HepG2 (cell line): ENCODE measurements at regions not wholly inside any gene's neighbourhood (a gene's known extent, or its start where the extent isn't known, plus 50 kb on each side); places are given as distances from the start of the nearest gene placed in this dataset.
A peak's percentile ranks its signal among the peaks of the same experiment; 100 is the strongest.

ENCODE experiments used
- ATAC-seq: fragments of 200-7000 bp; cut with Tn5 transposase; 3 replicates; pipeline ENCODE4 v1.9.1; 2020; ENCODE audit warnings: mild to moderate bottlenecking, moderate library complexity
- BruUV-seq: library from RNA; stranded (reverse); fragments of 400-500 nt; replicated peaks from 2 replicates; lab custom pipeline; 2021; lab: Mats Ljungman, UMichigan
- CTCF ChIA-PET: fragments of 300-600 bp; formaldehyde crosslinking; extraction: SDS; loops from one replicate; lab custom pipeline; 2021; ENCODE audit warnings: low total read pairs, inconsistent platforms, low intra/inter-chr PET ratio; lab: Yijun Ruan, JAX
- POLR2A ChIA-PET: fragments of 350-600 bp; sonication (Branson Sonifier 250); formaldehyde crosslinking; loops from one replicate; lab custom pipeline; 2020; ENCODE audit warnings: antibody characterized with exemption, inconsistent platforms; lab: Yijun Ruan, JAX
- DNase-seq: peaks from one replicate; pipeline ENCODE4 v3.0.0-alpha.2; 2015; ENCODE audit warnings: low spot score
- FAIRE-seq: peaks from 3 replicates; lab custom pipeline; 2011; peaks lifted over from hg19 to GRCh38; lab: Jason Lieb, UNC
- H2AFZ ChIP-seq: one replicate; pipeline ENCODE4 v1.6.1; 2011; ENCODE audit warnings: low read length, inconsistent platforms
- H3K27ac ChIP-seq: fragments of 300-600 bp; 3 replicates; pipeline ENCODE4 v1.8.0; 2011; ENCODE audit warnings: mixed run types, mild to moderate bottlenecking, mixed read lengths, low read length, inconsistent platforms; ENCODE audit not compliant: insufficient read depth; ENCODE audit errors: extremely low read length
- H3K27me3 ChIP-seq, 2 experiments: fragments of 200-600 bp in 1 of 2; 2 replicates in 1 of 2; 3 replicates in 1 of 2; pipeline versions ENCODE4 v1.6.0 to v1.8.0; 2011; ENCODE audit warnings: low read length in 2 of 2, mild to moderate bottlenecking in 2 of 2, moderate library complexity in 2 of 2, inconsistent platforms in 1 of 2; ENCODE audit not compliant: insufficient read depth in 2 of 2, control insufficient read depth in 1 of 2
- H3K36me3 ChIP-seq, 2 experiments: fragments of 200-600 bp in 1 of 2; replicated peaks in 1 of 2; 2 replicates in 1 of 2; 3 replicates in 1 of 2; pipeline versions ENCODE4 v1.5.1 to v1.8.0; 2011; ENCODE audit warnings: low read length in 2 of 2, inconsistent platforms in 1 of 2; ENCODE audit not compliant: insufficient read depth in 2 of 2, control insufficient read depth in 1 of 2
- H3K4me1 ChIP-seq: 2 replicates; pipeline ENCODE4 v1.5.1; 2012; ENCODE audit warnings: low read length, inconsistent platforms; ENCODE audit not compliant: insufficient read depth
- H3K4me2 ChIP-seq: 2 replicates; pipeline ENCODE4 v1.6.0; 2011; ENCODE audit warnings: low read depth, low read length, inconsistent platforms
- H3K4me3 ChIP-seq, 3 experiments: fragments of 200-600 bp in 1 of 3; sonication (generic), shearing (Covaris generic) in 1 of 3; replicated peaks in 1 of 3; 2 replicates each; pipeline ENCODE4 v1.5.1; 2011 to 2016; ENCODE audit warnings: low read length in 3 of 3, inconsistent platforms in 2 of 3, low read depth in 2 of 3, mild to moderate bottlenecking in 2 of 3, control low read depth in 1 of 3, mixed read lengths in 1 of 3; ENCODE audit not compliant: insufficient read depth in 1 of 3
- H3K79me2 ChIP-seq: one replicate; pipeline ENCODE4 v1.6.1; 2011; ENCODE audit warnings: low read length, inconsistent platforms; ENCODE audit not compliant: insufficient read depth
- H3K9ac ChIP-seq: 2 replicates; pipeline ENCODE4 v1.6.0; 2011; ENCODE audit warnings: mild to moderate bottlenecking, low read depth, low read length, inconsistent platforms; ENCODE audit not compliant: insufficient read depth
- H3K9me3 ChIP-seq: 2 replicates; pipeline ENCODE4 v1.5.1; 2012; ENCODE audit warnings: mild to moderate bottlenecking, low read length
- H4K20me1 ChIP-seq: 2 replicates; pipeline ENCODE4 v1.6.0; 2011; ENCODE audit warnings: inconsistent platforms, mild to moderate bottlenecking, low read length, moderate library complexity; ENCODE audit not compliant: insufficient read depth
- BRF2 ChIP-seq: sonication (generic); formaldehyde crosslinking; IDR thresholded peaks from 2 replicates; pipeline ENCODE4 v1.8.1; 2022; ENCODE audit warnings: mild to moderate bottlenecking, missing genetic modification reagents
- CBX1 ChIP-seq: IDR thresholded peaks from one replicate; pipeline ENCODE4 v1.6.1; 2016; ENCODE audit warnings: antibody characterized with exemption, low read depth
- CREBL2 ChIP-seq: sonication (generic); formaldehyde crosslinking; IDR thresholded peaks from 2 replicates; pipeline ENCODE4 v1.8.1; 2023; ENCODE audit warnings: missing genetic modification reagents, mild to moderate bottlenecking, borderline replicate concordance
- ELF3 ChIP-seq: IDR thresholded peaks from 2 replicates; pipeline ENCODE4 v1.6.1; 2016; ENCODE audit warnings: missing genetic modification reagents, missing compliant biosample characterization
- GMEB2 ChIP-seq: IDR thresholded peaks from 2 replicates; pipeline ENCODE4 v1.6.1; 2016; ENCODE audit warnings: missing biosample characterization, missing genetic modification reagents, low read depth
- KDM1A ChIP-seq: IDR thresholded peaks from 2 replicates; pipeline ENCODE4 v1.6.1; 2016; ENCODE audit warnings: missing compliant biosample characterization
- KDM5B ChIP-seq: sonication (generic); formaldehyde crosslinking; IDR thresholded peaks from 2 replicates; pipeline ENCODE4 v1.4.0; 2020; ENCODE audit warnings: missing genetic modification reagents, mild to moderate bottlenecking, borderline replicate concordance
- NR1H2 ChIP-seq: sonication (generic); formaldehyde crosslinking; IDR thresholded peaks from 2 replicates; pipeline ENCODE4 v1.8.1; 2022; ENCODE audit warnings: low read depth, missing genetic modification reagents, borderline replicate concordance
- NR2F6 ChIP-seq, 2 experiments: IDR thresholded peaks; 2 replicates each; pipeline ENCODE4 v1.6.1; 2016; ENCODE audit warnings: antibody characterized with exemption in 1 of 2, mild to moderate bottlenecking in 1 of 2
- ZBTB26 ChIP-seq: IDR thresholded peaks from 2 replicates; pipeline ENCODE4 v1.6.1; 2016; ENCODE audit warnings: missing compliant biosample characterization, missing genetic modification reagents, borderline replicate concordance
- ZNF12 ChIP-seq: sonication (generic); formaldehyde crosslinking; IDR thresholded peaks from 2 replicates; pipeline ENCODE4 v1.5.0; 2020; ENCODE audit warnings: missing genetic modification reagents
- ZNF451 ChIP-seq: sonication (generic); formaldehyde crosslinking; IDR thresholded peaks from 2 replicates; pipeline ENCODE4 v1.5.0; 2020; ENCODE audit warnings: mild to moderate bottlenecking, missing genetic modification reagents
- ZNF574 ChIP-seq: sonication (generic); formaldehyde crosslinking; IDR thresholded peaks from 2 replicates; pipeline ENCODE4 v1.4.0; 2020; ENCODE audit warnings: missing genetic modification reagents
- ZNF678 ChIP-seq: sonication (generic); formaldehyde crosslinking; IDR thresholded peaks from 2 replicates; pipeline ENCODE4 v1.4.0; 2020; ENCODE audit warnings: mild to moderate bottlenecking, missing genetic modification reagents
- ZNF784 ChIP-seq: sonication (generic); formaldehyde crosslinking; IDR thresholded peaks from 2 replicates; pipeline ENCODE4 v1.5.1; 2020; ENCODE audit warnings: missing genetic modification reagents, mild to moderate bottlenecking, borderline replicate concordance
- WGBS: methylation state at CpG from one replicate; pipeline ENCODE4 v1.1.6; 2017; ENCODE audit warnings: low lambda C conversion rate; 5-methylcytosine and 5-hydroxymethylcytosine counted together
- in situ Hi-C: cut with HindIII; loops from 2 replicates; pipeline ENCODE4 v1.10.0; 2017; ENCODE audit warnings: low pct_unique_long_range_greater_than_20kb; ENCODE audit not compliant: extremely low pct_ligation_motif_present
- intact Hi-C: fragments of 100-400 bp; cut with micrococcal nuclease; formaldehyde crosslinking; loops from one replicate; pipeline ENCODE4 v1.10.0; 2022; ENCODE audit not compliant: unreplicated experiment

- H3K79me2 ChIP-seq: no peaks in the 10 kb centered on the region
- no peak overlapping the region for H3K9ac ChIP-seq
- BruUV-seq: no TSS peak
- ChIA-PET CTCF (no interaction called here), POLR2A (no interaction called here)
- 37% methylated on average over 2 of the region's 6 CpGs for whole genome bisulfite sequencing
- no peak overlapping the region for H3K27ac ChIP-seq
- intact Hi-C loops (no loop called here), in situ Hi-C loops (no loop called here)
- no peaks in the 10 kb centered on the region for H4K20me1 ChIP-seq
- peaks cover 9% of the 10 kb centered on the region; the same call in 1 of the 2 replicates for H3K4me1 ChIP-seq
- FAIRE-seq (no peak), ATAC-seq (peak; percentile 21; the same call in 1 of the 3 replicates), DNase-seq (no peak)
- no peak overlapping the region for H3K4me2 ChIP-seq
- no peak overlapping the region for H2AFZ ChIP-seq
- no peak overlapping the region for H3K4me3 ChIP-seq
- no peaks in the 10 kb centered on the region for H3K9me3 ChIP-seq
- H3K36me3 ChIP-seq: no peaks in the 10 kb centered on the region
- peaks cover 0 to 7% of the 10 kb centered on the region in 2 experiments; a peak in 1 of 5 replicates for H3K27me3 ChIP-seq
- TF ChIP-seq ZNF451 (CRISPR knock-in tag) (no peak), ZNF574 (CRISPR knock-in tag) (no peak), BRF2 (CRISPR knock-in tag) (no peak), ZNF678 (no peak), CREBL2 (CRISPR knock-in tag) (no peak), ZNF784 (CRISPR knock-in tag) (no peak), GMEB2 (CRISPR knock-in tag) (no peak), ELF3 (CRISPR knock-in tag) (no peak), NR2F6 (IDR thresholded peaks at IDR 0.05) (no peak), NR2F6 (CRISPR knock-in tag; IDR thresholded peaks at IDR 0.05) (no peak), KDM5B (CRISPR knock-in tag) (no peak), CBX1 (no peak), NR1H2 (CRISPR knock-in tag) (no peak), ZBTB26 (CRISPR knock-in tag) (no peak), KDM1A (CRISPR knock-in tag) (no peak), ZNF12 (CRISPR knock-in tag) (no peak)
- TF ChIP-seq, all 625 proteins: peak for 0
Measured at GRCh38 chr6:6824381-6824780, 235.9 kb downstream of the LY86 start.
